ENCODE measurements at regions not wholly inside any gene's neighbourhood (a gene's known extent, or its start where the extent isn't known, plus 50 kb on each side); places are given as distances from the start of the nearest gene placed in this dataset.

DNA sequence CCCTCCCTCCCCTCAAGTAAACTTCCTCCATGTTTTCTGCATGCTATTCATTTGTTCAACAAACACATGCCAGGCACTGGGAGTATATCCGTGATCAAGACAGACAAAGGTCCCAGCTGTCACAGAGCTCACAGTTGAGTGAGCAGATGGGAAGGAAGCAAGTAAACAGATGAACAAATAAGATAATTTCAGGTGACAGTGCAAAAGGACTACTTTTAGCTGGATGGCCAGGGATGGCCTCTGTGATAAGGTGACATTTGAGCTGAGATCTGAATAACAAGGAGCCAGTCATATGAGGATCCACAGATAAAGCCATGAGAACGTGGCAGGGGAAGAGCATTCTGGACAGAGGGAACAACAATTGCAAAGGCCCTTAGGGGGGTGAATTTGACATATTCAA is 121.7 kb upstream of the RAD23B start:
- H3K79me2 ChIP-seq (ENCODE audit: control insufficient read depth, insufficient read depth, low read length) = no peaks in the 10 kb centered on the region
- peaks cover 2% of the 10 kb centered on the region for H3K27me3 ChIP-seq (ENCODE audit: control insufficient read depth, insufficient read depth, low read length)
- H3K9me3 ChIP-seq (ENCODE audit: control insufficient read depth, insufficient read depth, low read depth, low read length) = no peaks in the 10 kb centered on the region
- H3K36me3 ChIP-seq (ENCODE audit: control insufficient read depth, insufficient read depth, low read length) = no peaks in the 10 kb centered on the region
- no peak overlapping the region for H2AFZ ChIP-seq (ENCODE audit: low read length)
- no peak overlapping the region for H3K4me2 ChIP-seq (ENCODE audit: extremely low read depth, insufficient read depth, low read length)
- no peaks in the 10 kb centered on the region for H3K4me1 ChIP-seq (ENCODE audit: control insufficient read depth, extremely low read depth, insufficient read depth, low read length)
- DNase-seq (ENCODE audit: low read depth in 2 of 2) = no peak
- H3K4me3 ChIP-seq (replicated peaks in 1 of 4; ENCODE audit: control extremely low read depth in 1 of 4, insufficient read depth in 1 of 4, low read depth in 3 of 4, low read length in 4 of 4) = no peak overlapping the region
- no peak overlapping the region for H3K27ac ChIP-seq (ENCODE audit: insufficient read depth, low read length)
- H3K9ac ChIP-seq (ENCODE audit: insufficient read depth, low read length) = no peak overlapping the region
- H4K20me1 ChIP-seq (ENCODE audit: control insufficient read depth, extremely low read depth, insufficient read depth, low read length) = no peaks in the 10 kb centered on the region
- TF ChIP-seq EZH2 (IDR thresholded peaks at IDR 0.05; ENCODE audit: low read length, missing control alignments) = no peak
- TF ChIP-seq, protein P1, sequence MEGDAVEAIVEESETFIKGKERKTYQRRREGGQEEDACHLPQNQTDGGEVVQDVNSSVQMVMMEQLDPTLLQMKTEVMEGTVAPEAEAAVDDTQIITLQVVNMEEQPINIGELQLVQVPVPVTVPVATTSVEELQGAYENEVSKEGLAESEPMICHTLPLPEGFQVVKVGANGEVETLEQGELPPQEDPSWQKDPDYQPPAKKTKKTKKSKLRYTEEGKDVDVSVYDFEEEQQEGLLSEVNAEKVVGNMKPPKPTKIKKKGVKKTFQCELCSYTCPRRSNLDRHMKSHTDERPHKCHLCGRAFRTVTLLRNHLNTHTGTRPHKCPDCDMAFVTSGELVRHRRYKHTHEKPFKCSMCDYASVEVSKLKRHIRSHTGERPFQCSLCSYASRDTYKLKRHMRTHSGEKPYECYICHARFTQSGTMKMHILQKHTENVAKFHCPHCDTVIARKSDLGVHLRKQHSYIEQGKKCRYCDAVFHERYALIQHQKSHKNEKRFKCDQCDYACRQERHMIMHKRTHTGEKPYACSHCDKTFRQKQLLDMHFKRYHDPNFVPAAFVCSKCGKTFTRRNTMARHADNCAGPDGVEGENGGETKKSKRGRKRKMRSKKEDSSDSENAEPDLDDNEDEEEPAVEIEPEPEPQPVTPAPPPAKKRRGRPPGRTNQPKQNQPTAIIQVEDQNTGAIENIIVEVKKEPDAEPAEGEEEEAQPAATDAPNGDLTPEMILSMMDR (conservative IDR thresholded peaks at IDR 0.05 in 1 of 2, IDR thresholded peaks at IDR 0.05 in 1 of 2; ENCODE audit: low read depth in 1 of 2, low read length in 2 of 2) = no peak

DNA sequence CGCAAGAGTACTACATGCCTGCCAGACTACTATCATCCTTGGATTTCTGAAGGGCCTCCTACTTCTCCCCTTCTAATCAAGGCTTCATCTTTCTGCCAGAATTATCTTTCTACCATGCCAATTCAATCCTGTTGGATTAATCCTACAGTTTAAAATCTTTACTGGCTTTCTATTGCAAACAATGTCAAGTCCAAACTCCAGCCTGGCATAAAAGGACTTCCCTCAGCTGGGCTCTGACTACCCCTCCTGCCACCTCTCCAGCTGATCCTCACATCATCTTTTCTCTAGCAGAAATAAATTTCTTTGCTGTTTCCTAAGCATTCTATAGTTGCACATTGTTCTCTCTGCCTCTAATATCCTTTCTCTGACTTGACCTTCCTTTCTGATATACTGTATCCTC is 119.7 kb upstream of the RAD23B start:
- TF ChIP-seq, protein P1 (conservative IDR thresholded peaks at IDR 0.05 in 1 of 2, IDR thresholded peaks at IDR 0.05 in 1 of 2; ENCODE audit: low read depth in 1 of 2, low read length in 2 of 2) = no peak
- TF ChIP-seq EZH2 (IDR thresholded peaks at IDR 0.05; ENCODE audit: low read length, missing control alignments) = no peak

DNA sequence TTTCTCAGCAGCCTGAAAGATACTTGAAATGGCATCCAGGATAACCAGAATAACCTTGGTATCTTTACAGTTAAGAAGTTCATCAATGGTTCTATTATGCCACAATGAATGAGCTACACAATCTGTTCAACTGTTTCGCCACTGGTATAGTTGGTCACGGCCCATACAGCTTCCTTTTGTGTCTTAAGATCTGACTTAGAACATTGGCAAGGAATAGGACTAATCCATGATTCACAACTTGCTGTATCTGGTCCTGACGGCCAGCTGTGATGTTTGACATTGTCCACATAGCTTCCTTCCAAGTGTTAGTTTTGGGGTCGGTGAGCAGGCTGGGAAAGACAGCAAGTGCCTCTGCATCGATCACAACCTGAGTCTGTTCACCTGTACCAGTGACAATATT is 113.3 kb upstream of the RAD23B start:
- Histone ChIP-seq H3K79me2 (ENCODE audit: control insufficient read depth, insufficient read depth, low read length) (no peaks in the 10 kb centered on the region), H3K4me1 (ENCODE audit: control insufficient read depth, extremely low read depth, insufficient read depth, low read length) (no peaks in the 10 kb centered on the region), H3K27me3 (ENCODE audit: control insufficient read depth, insufficient read depth, low read length) (no peaks in the 10 kb centered on the region), H3K9ac (ENCODE audit: insufficient read depth, low read length) (no peak overlapping the region), H3K4me3 (replicated peaks in 1 of 4; ENCODE audit: control extremely low read depth in 1 of 4, insufficient read depth in 1 of 4, low read depth in 3 of 4, low read length in 4 of 4) (no peak overlapping the region), H3K9me3 (ENCODE audit: control insufficient read depth, insufficient read depth, low read depth, low read length) (no peaks in the 10 kb centered on the region), H3K4me2 (ENCODE audit: extremely low read depth, insufficient read depth, low read length) (no peak overlapping the region), H3K36me3 (ENCODE audit: control insufficient read depth, insufficient read depth, low read length) (no peaks in the 10 kb centered on the region), H2AFZ (ENCODE audit: low read length) (no peak overlapping the region), H4K20me1 (ENCODE audit: control insufficient read depth, extremely low read depth, insufficient read depth, low read length) (no peaks in the 10 kb centered on the region), H3K27ac (ENCODE audit: insufficient read depth, low read length) (no peak overlapping the region)
- DNase-seq (ENCODE audit: low read depth in 2 of 2) = no peak
- TF ChIP-seq EZH2 (IDR thresholded peaks at IDR 0.05; ENCODE audit: low read length, missing control alignments) = no peak
- TF ChIP-seq, protein P1 (conservative IDR thresholded peaks at IDR 0.05 in 1 of 2, IDR thresholded peaks at IDR 0.05 in 1 of 2; ENCODE audit: low read depth in 1 of 2, low read length in 2 of 2) = no peak

More for the DNA sequence above, 119.7 kb upstream of the RAD23B start:
- DNase-seq (ENCODE audit: low read depth in 2 of 2) = no peak
- no peak overlapping the region for H3K27ac ChIP-seq (ENCODE audit: insufficient read depth, low read length)
- no peaks in the 10 kb centered on the region for H3K4me1 ChIP-seq (ENCODE audit: control insufficient read depth, extremely low read depth, insufficient read depth, low read length)
- peaks cover 2% of the 10 kb centered on the region for H3K27me3 ChIP-seq (ENCODE audit: control insufficient read depth, insufficient read depth, low read length)
- no peak overlapping the region for H3K4me2 ChIP-seq (ENCODE audit: extremely low read depth, insufficient read depth, low read length)
- H3K4me3 ChIP-seq (replicated peaks in 1 of 4; ENCODE audit: control extremely low read depth in 1 of 4, insufficient read depth in 1 of 4, low read depth in 3 of 4, low read length in 4 of 4) = no peak overlapping the region
- H4K20me1 ChIP-seq (ENCODE audit: control insufficient read depth, extremely low read depth, insufficient read depth, low read length) = no peaks in the 10 kb centered on the region
- H3K9me3 ChIP-seq (ENCODE audit: control insufficient read depth, insufficient read depth, low read depth, low read length) = no peaks in the 10 kb centered on the region
- H3K79me2 ChIP-seq (ENCODE audit: control insufficient read depth, insufficient read depth, low read length) = no peaks in the 10 kb centered on the region
- H3K9ac ChIP-seq (ENCODE audit: insufficient read depth, low read length) = no peak overlapping the region
- H3K36me3 ChIP-seq (ENCODE audit: control insufficient read depth, insufficient read depth, low read length) = no peaks in the 10 kb centered on the region
- H2AFZ ChIP-seq (ENCODE audit: low read length) = no peak overlapping the region
